NCI-H748 (cell line): ENCODE measurements at regions not wholly inside any gene's neighbourhood (a gene's known extent, or its start where the extent isn't known, plus 50 kb on each side); places are given as distances from the start of the nearest gene placed in this dataset.

Experiments
- DNase-seq: peaks from one replicate; lab custom pipeline; 2025; ENCODE audit not compliant: unreplicated experiment; lab: John Stamatoyannopoulos, UW

DNA sequence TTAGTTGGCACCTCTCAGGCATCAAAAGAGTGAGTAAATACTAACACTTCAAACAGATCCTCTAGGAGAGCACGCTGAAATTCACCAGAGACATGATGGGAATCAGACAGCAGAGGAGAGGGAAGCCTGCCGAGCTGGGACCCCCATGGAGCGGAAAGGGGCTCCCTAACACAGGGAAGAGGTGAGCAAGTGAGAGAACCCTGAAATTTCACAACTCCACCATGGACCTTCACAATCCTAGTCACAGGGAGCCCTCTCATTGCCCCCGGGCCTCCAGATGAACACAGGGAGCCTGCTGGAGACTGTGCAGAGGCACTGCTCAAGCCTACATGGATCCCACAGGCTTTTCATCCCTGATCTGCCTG lies 59.2 kb upstream of the ANTXRL start:
- no peak for DNase-seq

DNA sequence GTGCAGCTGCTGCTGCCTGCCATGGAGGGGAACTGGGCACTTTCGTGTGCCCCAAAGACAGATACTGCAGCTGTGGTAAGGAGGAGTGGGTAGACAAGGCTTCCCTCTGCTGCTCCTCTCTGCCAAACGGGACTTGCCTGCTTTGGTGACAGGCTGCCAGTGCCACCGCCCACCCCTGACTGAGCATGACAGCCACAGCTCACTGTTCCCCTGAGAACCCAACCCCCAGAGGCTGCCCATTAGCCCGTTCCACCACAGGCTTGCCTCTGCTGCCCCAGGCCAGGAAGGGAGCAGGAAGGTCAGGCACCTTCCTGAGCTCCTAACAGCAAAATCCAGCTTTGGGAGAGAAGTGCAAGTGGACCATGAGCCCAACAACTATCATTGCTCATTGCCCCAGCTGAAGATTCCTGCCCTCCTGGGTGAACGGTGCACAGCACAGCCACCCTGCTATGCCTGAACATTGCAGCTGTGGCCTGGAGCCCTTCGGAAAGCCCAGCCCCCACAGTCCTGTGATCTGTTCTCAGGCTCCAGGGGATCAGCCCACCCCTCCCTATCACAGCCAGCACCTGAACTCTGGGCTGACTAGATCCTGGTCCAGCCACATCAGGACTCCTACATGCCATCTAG lies 58.7 kb upstream of the ANTXRL start:
- DNase-seq, result no peak

DNA sequence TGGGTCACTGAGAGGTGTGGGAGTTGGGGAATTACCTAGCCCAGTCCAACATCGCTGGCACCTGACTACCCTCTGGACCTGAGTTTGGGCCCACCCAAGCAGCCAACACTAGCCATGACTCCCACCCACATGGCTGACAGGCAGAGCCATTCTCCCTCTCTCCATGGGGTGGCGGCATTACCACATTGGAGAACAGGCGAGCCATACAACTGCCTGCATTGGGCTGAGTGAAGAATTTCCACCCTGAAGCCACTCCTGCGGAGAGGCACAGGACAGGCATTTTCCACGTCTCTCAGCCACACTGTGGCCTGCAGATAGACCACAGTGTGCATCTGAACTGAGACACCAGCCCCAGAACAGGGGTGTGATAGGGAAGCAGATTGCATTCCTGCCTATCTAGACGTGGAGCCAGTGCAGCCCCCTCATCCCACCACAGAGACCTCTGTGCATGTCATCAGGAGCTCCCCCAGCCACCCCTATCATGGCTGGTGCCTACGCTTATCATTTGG lies 58.2 kb upstream of the ANTXRL start:
- peak; percentile 52 for DNase-seq

DNA sequence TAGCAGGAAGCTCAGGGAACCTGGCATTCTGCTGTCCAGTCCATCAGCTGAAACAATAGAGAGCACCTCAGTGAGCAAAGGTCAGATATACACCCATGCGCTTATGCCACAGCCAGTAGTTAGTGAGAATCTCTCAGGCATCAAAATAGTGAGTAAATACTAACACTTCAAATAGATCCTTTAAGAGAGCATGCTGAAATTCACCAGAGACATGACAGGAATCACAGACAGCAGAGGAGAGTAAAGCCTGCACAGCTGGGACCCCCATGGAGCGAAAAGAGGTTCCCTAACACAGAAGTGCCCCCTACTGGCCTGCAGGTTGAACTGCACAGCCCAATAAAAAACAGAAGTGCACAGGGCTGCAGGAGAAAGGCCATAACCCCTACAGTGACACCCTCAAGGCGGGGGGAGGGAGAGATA lies 57.6 kb upstream of the ANTXRL start:
- peak; percentile 10 for DNase-seq

DNA sequence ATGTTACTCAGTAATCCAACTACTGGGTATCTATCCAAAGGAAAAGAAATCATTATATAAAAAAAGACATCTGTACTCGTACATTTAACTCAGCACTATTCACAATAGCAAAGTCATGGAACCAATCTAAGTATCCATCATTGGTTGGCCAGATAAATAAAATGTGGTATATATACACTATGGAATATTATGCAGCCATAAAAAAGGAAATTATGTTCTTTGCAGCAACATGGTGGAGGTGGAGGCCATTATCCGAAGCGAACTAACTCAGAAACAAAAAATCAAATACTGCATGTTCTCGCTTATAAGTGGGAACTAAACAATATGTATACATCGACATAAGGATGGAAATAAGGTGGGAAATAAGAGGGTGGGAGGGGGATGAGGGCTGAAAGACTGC lies 56.2 kb upstream of the ANTXRL start:
- DNase-seq, result no peak

DNA sequence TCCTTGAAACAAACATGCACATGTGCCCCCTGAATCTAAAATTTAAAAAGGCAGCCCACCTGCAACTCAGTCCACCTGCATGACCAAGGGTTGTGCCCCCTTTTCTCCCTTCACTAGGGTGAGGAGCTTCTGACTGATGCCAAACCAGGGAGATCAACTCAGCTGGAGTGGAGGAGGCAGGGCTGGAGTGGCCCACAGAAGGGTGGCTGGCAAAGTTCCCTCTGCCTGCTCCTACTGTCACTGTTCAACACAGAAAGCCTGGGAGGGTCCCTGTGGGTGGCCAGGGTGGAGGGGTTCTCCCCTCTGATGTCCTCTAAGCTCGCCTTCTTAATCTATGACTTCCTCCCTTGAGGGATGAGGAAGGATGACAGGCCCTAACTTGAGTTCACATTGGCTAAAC lies 55.7 kb upstream of the ANTXRL start:
- no peak for DNase-seq

DNA sequence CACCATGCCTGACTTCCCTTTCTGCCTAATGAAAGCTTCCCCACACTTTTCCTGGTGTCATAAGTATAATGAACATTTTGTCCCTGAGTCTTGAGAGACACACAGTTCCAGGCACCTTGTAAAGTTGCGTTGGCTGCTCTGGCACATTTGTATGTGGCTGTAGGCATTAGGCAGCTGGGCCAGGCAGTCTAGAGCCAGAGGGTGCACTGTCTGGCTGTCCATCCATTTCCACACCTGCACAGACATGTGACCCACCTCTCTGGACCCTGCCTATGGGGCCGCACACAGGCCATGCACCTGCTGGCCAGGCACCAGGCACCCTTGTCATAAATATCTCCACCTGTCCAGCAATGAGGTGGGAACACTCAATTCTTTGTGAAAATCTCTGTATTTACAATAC lies 54.7 kb upstream of the ANTXRL start:
- DNase-seq, result no peak

DNA sequence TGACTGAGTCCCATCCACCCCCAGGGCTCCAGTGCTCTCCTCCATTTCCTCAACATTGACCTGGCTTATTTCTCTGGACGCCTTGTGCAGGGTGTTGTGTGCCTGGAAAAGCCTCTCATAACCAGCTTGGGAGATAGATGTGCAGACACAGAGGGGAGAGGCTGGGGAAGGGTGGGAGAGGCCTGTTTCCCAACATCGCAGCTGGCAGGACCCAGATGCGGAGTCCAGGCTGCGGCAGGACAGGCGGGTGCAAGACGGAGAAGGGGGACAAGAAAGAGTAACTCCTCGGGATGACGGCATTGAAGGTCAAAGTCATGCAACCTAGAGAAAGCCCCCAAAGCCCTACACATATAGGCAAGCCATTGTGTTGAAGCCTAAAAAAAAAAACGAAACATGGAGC lies 54.1 kb upstream of the ANTXRL start:
- DNase-seq, result no peak

DNA sequence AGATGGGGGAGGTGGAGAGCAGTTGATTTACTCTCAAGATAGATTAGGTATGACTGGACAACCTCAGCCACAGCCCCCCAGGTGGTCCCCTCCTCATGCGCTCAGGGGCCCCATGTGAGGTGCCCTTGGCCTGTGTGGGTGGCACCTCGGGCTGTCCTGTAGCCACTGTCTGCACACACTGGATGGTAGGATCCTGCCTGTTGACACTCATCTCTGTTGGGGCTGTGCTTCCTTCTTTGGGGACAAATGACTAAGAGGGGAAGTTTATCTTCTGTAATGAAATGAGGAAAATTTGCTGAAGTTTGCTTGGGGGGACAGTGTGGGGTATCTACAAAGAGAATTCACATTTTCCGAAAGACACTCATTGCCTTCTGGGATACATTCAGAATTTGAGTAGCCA lies 53.6 kb upstream of the ANTXRL start:
- no peak for DNase-seq

DNA sequence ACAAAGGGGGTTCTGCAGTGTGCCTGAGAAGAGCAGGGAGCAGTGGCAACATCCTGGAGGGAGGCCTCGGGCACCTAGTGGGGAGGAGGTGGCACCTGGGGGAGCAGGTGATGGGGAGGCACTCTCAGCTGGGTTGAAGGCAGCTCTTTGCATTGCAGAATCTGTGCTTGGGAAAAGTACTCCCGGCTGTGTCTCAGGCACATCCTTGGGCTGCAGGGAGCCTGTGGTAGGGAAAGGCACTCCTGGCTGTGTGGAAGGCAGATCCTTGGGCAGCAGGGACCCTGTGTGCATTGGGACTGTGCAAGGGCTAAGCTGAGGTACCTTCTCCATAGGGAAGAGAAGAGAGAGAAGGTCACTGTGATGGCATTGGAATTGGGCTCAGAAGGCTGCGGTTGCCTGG lies 52.8 kb upstream of the ANTXRL start:
- DNase-seq, result no peak

DNA sequence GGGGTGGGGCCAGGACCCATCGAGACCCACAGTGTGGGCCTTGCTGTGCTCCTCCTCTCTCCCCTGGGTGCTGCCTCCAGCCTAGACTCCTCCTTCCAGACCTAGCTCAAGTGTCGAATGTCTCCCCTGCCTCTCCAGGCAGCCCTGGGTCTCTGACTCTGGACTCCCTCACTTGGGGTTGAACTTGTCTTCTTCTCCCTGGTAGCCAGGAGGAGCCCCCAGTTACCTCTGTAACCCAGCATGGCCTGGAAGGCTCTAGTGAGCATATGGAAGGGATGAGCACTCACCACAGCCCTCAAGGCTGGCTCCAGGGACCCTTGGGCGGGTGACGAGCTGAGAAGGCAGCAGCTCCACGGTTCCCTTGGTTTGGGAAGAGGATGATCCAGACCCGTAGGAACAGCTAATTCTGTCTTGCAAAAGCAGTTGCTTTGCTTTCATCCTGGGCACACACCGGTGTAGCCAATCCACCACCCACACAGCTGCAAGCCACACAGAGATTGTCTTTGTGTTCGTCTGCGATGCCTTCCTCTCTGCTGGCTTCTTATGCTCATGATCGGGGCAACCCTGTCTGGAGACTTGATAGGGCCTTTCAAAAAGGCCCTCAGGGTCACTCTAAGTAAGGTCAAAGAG lies 52.3 kb upstream of the ANTXRL start:
- DNase-seq, result no peak

DNA sequence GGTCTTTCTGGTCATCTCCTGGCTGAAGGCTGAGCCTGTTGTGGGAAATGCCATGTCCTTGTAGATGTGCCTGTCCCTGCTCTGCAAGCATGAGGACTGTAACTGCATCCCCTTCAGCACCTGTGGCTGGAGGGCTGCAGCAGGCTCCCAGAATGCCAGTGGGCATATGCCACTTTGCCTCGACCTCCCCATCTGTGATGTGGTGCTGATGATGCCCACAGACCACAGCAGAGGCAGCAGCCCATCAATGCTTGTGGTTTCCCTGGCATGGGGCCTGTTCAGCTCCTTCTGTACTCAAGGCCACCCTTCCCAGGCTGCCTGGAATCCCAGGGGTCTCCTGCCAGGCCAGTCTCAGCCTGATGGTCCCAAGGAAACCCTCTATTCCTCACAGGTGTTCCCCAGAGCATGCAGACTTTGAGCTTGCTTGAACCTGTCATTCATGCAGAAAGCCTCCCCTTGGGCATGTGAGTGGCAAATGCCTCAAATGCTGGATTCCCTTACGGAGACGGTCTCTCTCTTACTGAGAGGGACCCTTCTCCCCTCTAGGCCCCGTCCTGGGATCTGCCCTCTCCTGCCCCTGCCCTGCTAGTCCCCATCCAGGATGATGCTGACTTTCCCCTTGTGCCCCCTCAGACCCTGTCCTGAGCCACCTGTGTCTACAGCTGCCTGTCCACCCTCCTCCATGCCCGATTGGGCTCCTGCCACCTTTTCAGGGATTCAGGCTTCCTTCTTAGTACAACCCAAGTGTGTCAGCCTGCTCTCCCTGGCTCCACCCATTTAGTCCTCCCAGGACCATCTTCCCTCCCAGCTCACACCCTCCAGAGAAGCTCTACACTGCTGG lies 50.9 kb upstream of the ANTXRL start:
- no peak for DNase-seq

DNA sequence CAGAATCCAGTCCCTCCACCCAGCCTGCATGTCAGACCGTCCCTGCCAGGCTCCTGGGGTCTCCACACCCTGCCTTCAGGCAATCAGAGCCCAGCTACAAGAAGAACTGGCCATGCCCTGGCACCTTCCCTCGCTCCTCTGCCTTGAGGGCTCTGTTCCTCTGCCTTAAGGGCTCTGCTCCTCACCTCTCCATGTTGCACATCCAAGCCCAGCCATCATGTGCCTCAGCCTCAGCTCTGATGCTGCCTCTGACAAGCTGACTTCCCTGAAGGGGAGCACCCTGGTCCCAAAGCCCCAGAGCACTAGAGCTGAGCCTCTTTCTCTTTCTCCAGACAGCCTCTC lies 50.3 kb upstream of the ANTXRL start:
- DNase-seq, result no peak

DNA sequence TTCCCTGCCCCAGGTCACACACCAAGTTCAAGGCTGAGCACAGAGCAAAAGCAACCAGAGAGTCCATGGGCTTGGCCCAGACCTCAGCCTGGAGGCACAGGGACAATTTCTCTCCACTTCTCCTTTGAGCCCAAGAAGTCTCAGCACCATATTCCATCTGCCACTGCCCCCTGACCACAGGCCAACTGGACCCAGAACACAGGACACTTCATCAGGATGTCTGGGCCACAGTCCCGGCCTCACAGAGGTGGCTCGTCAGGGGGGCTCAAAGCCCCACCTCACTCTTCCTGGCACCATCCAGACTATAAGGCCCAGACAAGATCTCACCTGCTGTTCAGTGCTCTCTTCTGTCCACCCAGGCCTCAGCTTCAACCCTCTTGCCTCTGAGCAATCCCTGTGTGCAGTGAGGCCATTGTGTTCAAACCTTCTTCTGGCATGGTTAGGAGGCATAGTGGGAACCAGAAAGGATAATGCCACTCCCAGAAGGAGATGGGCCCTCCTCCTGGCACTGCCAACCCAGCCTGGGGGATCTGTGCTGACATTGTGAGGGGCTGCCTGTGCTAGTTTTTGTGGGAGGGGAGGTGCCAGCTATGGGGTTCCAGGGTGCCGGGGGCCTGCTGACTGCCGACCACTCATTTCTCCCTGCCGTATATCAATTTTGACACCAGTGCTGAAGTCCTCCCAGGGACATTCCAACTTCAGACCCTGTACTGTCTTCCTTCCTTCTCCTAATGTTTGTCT lies 49.7 kb upstream of the ANTXRL start:
- DNase-seq, result no peak
